Erythroblast (primary cell): ENCODE measurements at regions not wholly inside any gene's neighbourhood (a gene's known extent, or its start where the extent isn't known, plus 50 kb on each side); places are given as distances from the start of the nearest gene placed in this dataset.

Experiments used
- GATA1 ChIP-seq: IDR thresholded peaks from 2 replicates; pipeline ENCODE4 v1.6.1; 2011; ENCODE audit warnings: low read depth, mild to moderate bottlenecking, control low read depth, low read length, moderate library complexity
- POLR2A ChIP-seq: IDR thresholded peaks from 2 replicates; pipeline ENCODE4 v1.6.1; 2011; ENCODE audit warnings: mild to moderate bottlenecking, low read length

DNA sequence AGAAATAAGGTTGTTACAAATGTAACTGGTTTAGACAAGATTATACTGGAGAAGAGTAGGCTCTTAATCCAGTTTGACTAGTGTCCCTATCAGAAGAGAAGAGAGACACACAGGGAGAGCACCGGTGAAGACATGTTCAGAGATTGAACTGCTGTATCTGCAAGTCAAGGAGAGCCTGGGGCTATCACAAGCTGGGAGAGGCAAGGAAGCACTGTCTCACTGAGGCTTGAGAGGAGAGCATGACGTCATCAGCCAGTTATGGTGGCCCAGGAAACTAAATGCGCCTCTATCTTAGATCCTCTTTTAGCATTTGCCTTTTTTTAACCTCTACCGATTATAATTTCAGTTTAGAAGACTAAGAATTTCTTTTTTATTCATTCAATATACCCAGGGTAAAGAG is 583.4 kb downstream of the TRAM1L1 start:
- TF ChIP-seq POLR2A (no peak), GATA1 (no peak)
